GM23338 (cell line): ENCODE measurements at regions not wholly inside any gene's neighbourhood (a gene's known extent, or its start where the extent isn't known, plus 50 kb on each side); places are given as distances from the start of the nearest gene placed in this dataset.

ENCODE experiments used
- ATAC-seq: fragments of 200-7000 bp; cut with Tn5 transposase; 3 replicates; pipeline ENCODE4 v1.9.1; 2020
- DNase-seq: peaks from one replicate; pipeline ENCODE4 v3.0.0-alpha.2; 2015; ENCODE audit warnings: low spot score
- H2AFZ ChIP-seq: fragments of 200-600 bp; sonication (generic); 2 replicates; pipeline ENCODE4 v1.8.0; 2016; ENCODE audit warnings: antibody characterized with exemption, mild to moderate bottlenecking, moderate library complexity
- H3F3A ChIP-seq: fragments of 200-600 bp; sonication (generic); replicated peaks from 2 replicates; pipeline ENCODE4 v1.8.0; 2017; ENCODE audit warnings: antibody characterized with exemption, mixed run types, low read depth
- H3K27ac ChIP-seq: fragments of 200-600 bp; sonication (generic); 2 replicates; pipeline ENCODE4 v1.6.1; 2016; ENCODE audit warnings: low read depth
- H3K27me3 ChIP-seq: fragments of 200-600 bp; sonication (generic); 2 replicates; pipeline ENCODE4 v1.8.0; 2016; ENCODE audit warnings: mild to moderate bottlenecking, mixed run types, moderate library complexity; ENCODE audit not compliant: insufficient read depth
- H3K36me3 ChIP-seq: fragments of 200-600 bp; sonication (generic); 2 replicates; pipeline ENCODE4 v1.8.0; 2016; ENCODE audit warnings: mild to moderate bottlenecking; ENCODE audit not compliant: insufficient read depth
- H3K4me1 ChIP-seq: fragments of 200-600 bp; sonication (generic); 2 replicates; pipeline ENCODE4 v1.8.0; 2016; ENCODE audit warnings: mild to moderate bottlenecking, moderate library complexity; ENCODE audit not compliant: insufficient read depth
- H3K4me2 ChIP-seq: fragments of 200-600 bp; sonication (generic); 2 replicates; pipeline ENCODE4 v1.7.1; 2017; ENCODE audit warnings: mixed run types
- H3K4me3 ChIP-seq: fragments of 200-600 bp; sonication (generic); 2 replicates; pipeline ENCODE4 v1.6.1; 2016; ENCODE audit warnings: mixed run types
- H3K79me2 ChIP-seq: fragments of 200-600 bp; sonication (generic); replicated peaks from 2 replicates; pipeline ENCODE4 v1.8.0; 2017; ENCODE audit warnings: mild to moderate bottlenecking; ENCODE audit not compliant: insufficient read depth
- H3K9me2 ChIP-seq: fragments of 200-600 bp; sonication (generic); 2 replicates; pipeline ENCODE4 v1.8.0; 2017; ENCODE audit not compliant: insufficient read depth
- H4K20me1 ChIP-seq: fragments of 200-600 bp; sonication (generic); replicated peaks from 2 replicates; pipeline ENCODE4 v1.8.0; 2017; ENCODE audit warnings: mild to moderate bottlenecking; ENCODE audit not compliant: insufficient read depth
- H3K27ac Mint-ChIP-seq: 2 replicates; pipeline ENCODE4 v1.8.0; 2020; ENCODE audit warnings: inconsistent platforms, mild to moderate bottlenecking, moderate library complexity, mixed read lengths
- H3K27me3 Mint-ChIP-seq: 3 replicates; pipeline ENCODE4 v1.8.0; 2022; ENCODE audit warnings: low read depth, mild to moderate bottlenecking, moderate library complexity, mixed read lengths, inconsistent platforms; ENCODE audit not compliant: insufficient read depth, poor library complexity
- H3K36me3 Mint-ChIP-seq: 3 replicates; pipeline ENCODE4 v1.8.0; 2021; ENCODE audit warnings: low read depth, mild to moderate bottlenecking, inconsistent platforms, moderate library complexity, mixed read lengths
- H3K4me1 Mint-ChIP-seq: 3 replicates; pipeline ENCODE4 v1.8.0; 2020; ENCODE audit warnings: mild to moderate bottlenecking, inconsistent platforms, mixed read lengths
- H3K4me3 Mint-ChIP-seq: 3 replicates; pipeline ENCODE4 v1.8.0; 2021; ENCODE audit warnings: moderate library complexity, mild to moderate bottlenecking, inconsistent platforms, mixed read lengths
- H3K9me3 Mint-ChIP-seq: 3 replicates; pipeline ENCODE4 v1.8.0; 2020; ENCODE audit warnings: moderate library complexity, mild to moderate bottlenecking, inconsistent platforms, mixed read lengths
- CREB1 ChIP-seq: fragments of 250-450 bp; sonication (Bioruptor Pico); IDR thresholded peaks from 2 replicates; pipeline ENCODE4 v1.5.0; 2020; ENCODE audit warnings: low read depth, mild to moderate bottlenecking, moderate library complexity
- EZH2 ChIP-seq: fragments of 200-600 bp; sonication (generic); IDR thresholded peaks from one replicate; pipeline ENCODE4 v1.8.0; 2017; ENCODE audit warnings: antibody characterized with exemption, mild to moderate bottlenecking, low read depth; ENCODE audit not compliant: unreplicated experiment
- EZH2phosphoT487 ChIP-seq: fragments of 200-600 bp; sonication (generic); IDR thresholded peaks from one replicate; pipeline ENCODE4 v1.8.1; 2018; ENCODE audit warnings: antibody characterized with exemption; ENCODE audit not compliant: unreplicated experiment
- JUNB ChIP-seq: IDR thresholded peaks from one replicate; pipeline ENCODE4 v1.6.1; 2016; ENCODE audit warnings: antibody characterized with exemption; ENCODE audit not compliant: unreplicated experiment
- NANOG ChIP-seq: IDR thresholded peaks from 2 replicates; pipeline ENCODE4 v1.6.1; 2016; ENCODE audit warnings: antibody characterized with exemption, borderline replicate concordance
- POLR2AphosphoS5 ChIP-seq: IDR thresholded peaks from 2 replicates; pipeline ENCODE4 v1.6.1; 2016; ENCODE audit warnings: antibody characterized with exemption, low read depth
- STAT1 ChIP-seq: IDR thresholded peaks from one replicate; pipeline ENCODE4 v1.6.1; 2016; ENCODE audit warnings: antibody characterized with exemption; ENCODE audit not compliant: unreplicated experiment
- ZNF114 ChIP-seq: fragments of 250-450 bp; sonication (Bioruptor Pico); IDR thresholded peaks from 2 replicates; pipeline ENCODE4 v1.5.0; 2020; ENCODE audit warnings: mild to moderate bottlenecking, moderate library complexity
- ZNF331 ChIP-seq: fragments of 250-450 bp; sonication (Bioruptor Pico); IDR thresholded peaks from 2 replicates; pipeline ENCODE4 v1.5.0; 2020; ENCODE audit warnings: low read depth, mild to moderate bottlenecking, moderate library complexity
- TF ChIP-seq, protein P1 (sequence below): fragments of 250-450 bp; sonication (Bioruptor Pico); IDR thresholded peaks from 2 replicates; pipeline ENCODE4 v1.5.0; 2020; ENCODE audit warnings: mild to moderate bottlenecking, moderate library complexity
- TF ChIP-seq, protein P2 (sequence below): IDR thresholded peaks from one replicate; pipeline ENCODE4 v1.6.1; 2018; ENCODE audit warnings: antibody characterized with exemption; ENCODE audit not compliant: unreplicated experiment
- TF ChIP-seq, protein P3 (sequence below), 2 experiments: fragments of 200-600 bp in 1 of 2; sonication (generic) in 1 of 2; conservative IDR thresholded peaks; 2 replicates each; pipeline versions ENCODE4 v1.5.1 to v1.6.1; 2016 to 2017; ENCODE audit warnings: antibody characterized with exemption in 2 of 2, low read depth in 2 of 2, mild to moderate bottlenecking in 2 of 2, moderate library complexity in 1 of 2
- TF ChIP-seq, protein P4 (sequence below): IDR thresholded peaks from 2 replicates; pipeline ENCODE4 v1.6.1; 2016; ENCODE audit warnings: antibody characterized with exemption

DNA sequence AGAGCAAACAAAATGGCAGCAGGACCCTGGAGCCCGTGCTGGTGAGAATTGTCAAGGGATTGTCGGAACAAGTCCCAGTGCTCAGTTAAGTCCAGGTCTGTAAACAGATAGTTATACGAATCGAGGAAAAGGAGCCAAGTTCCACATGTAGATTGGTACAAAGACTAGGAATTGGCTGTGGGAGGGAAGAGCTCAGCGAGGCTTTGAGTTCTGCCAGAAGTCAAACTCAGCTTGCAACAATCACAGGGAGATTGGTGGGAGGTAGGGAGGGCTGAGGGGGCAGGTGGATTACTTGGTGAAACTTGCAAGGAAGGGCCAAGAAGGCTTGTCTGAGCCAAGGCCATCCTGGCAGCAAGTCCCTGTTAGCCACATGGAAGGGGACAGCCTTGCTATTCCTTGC, 217.8 kb upstream of the ARL4C start:
- peaks cover 19% of the 10 kb centered on the region for H3K27me3 Mint-ChIP-seq

More for the DNA sequence above, 217.8 kb upstream of the ARL4C start:
- Histone ChIP-seq H3K4me2 (no peak overlapping the region), H3K36me3 (no peaks in the 10 kb centered on the region), H2AFZ (no peak overlapping the region), H3K4me1 (peaks cover 19% of the 10 kb centered on the region), H3K27me3 (peaks cover 8% of the 10 kb centered on the region; the same call in 1 of the 2 replicates), H3F3A (no peaks in the 10 kb centered on the region), H3K79me2 (no peaks in the 10 kb centered on the region), H3K9me2 (peaks cover 11% of the 10 kb centered on the region; the same call in 1 of the 2 replicates), H3K4me3 (no peak overlapping the region), H3K27ac (no peak overlapping the region), H4K20me1 (no peaks in the 10 kb centered on the region)
- no peak overlapping the region for H3K27ac Mint-ChIP-seq
- no peaks in the 10 kb centered on the region for H3K9me3 Mint-ChIP-seq
- no peak for ATAC-seq
- peaks cover 13% of the 10 kb centered on the region for H3K4me1 Mint-ChIP-seq
- no peaks in the 10 kb centered on the region for H3K36me3 Mint-ChIP-seq
- DNase-seq: no peak
- TF ChIP-seq EZH2: no peak
- no peak for TF ChIP-seq NANOG
- TF ChIP-seq POLR2AphosphoS5: no peak
- TF ChIP-seq, protein P1, sequence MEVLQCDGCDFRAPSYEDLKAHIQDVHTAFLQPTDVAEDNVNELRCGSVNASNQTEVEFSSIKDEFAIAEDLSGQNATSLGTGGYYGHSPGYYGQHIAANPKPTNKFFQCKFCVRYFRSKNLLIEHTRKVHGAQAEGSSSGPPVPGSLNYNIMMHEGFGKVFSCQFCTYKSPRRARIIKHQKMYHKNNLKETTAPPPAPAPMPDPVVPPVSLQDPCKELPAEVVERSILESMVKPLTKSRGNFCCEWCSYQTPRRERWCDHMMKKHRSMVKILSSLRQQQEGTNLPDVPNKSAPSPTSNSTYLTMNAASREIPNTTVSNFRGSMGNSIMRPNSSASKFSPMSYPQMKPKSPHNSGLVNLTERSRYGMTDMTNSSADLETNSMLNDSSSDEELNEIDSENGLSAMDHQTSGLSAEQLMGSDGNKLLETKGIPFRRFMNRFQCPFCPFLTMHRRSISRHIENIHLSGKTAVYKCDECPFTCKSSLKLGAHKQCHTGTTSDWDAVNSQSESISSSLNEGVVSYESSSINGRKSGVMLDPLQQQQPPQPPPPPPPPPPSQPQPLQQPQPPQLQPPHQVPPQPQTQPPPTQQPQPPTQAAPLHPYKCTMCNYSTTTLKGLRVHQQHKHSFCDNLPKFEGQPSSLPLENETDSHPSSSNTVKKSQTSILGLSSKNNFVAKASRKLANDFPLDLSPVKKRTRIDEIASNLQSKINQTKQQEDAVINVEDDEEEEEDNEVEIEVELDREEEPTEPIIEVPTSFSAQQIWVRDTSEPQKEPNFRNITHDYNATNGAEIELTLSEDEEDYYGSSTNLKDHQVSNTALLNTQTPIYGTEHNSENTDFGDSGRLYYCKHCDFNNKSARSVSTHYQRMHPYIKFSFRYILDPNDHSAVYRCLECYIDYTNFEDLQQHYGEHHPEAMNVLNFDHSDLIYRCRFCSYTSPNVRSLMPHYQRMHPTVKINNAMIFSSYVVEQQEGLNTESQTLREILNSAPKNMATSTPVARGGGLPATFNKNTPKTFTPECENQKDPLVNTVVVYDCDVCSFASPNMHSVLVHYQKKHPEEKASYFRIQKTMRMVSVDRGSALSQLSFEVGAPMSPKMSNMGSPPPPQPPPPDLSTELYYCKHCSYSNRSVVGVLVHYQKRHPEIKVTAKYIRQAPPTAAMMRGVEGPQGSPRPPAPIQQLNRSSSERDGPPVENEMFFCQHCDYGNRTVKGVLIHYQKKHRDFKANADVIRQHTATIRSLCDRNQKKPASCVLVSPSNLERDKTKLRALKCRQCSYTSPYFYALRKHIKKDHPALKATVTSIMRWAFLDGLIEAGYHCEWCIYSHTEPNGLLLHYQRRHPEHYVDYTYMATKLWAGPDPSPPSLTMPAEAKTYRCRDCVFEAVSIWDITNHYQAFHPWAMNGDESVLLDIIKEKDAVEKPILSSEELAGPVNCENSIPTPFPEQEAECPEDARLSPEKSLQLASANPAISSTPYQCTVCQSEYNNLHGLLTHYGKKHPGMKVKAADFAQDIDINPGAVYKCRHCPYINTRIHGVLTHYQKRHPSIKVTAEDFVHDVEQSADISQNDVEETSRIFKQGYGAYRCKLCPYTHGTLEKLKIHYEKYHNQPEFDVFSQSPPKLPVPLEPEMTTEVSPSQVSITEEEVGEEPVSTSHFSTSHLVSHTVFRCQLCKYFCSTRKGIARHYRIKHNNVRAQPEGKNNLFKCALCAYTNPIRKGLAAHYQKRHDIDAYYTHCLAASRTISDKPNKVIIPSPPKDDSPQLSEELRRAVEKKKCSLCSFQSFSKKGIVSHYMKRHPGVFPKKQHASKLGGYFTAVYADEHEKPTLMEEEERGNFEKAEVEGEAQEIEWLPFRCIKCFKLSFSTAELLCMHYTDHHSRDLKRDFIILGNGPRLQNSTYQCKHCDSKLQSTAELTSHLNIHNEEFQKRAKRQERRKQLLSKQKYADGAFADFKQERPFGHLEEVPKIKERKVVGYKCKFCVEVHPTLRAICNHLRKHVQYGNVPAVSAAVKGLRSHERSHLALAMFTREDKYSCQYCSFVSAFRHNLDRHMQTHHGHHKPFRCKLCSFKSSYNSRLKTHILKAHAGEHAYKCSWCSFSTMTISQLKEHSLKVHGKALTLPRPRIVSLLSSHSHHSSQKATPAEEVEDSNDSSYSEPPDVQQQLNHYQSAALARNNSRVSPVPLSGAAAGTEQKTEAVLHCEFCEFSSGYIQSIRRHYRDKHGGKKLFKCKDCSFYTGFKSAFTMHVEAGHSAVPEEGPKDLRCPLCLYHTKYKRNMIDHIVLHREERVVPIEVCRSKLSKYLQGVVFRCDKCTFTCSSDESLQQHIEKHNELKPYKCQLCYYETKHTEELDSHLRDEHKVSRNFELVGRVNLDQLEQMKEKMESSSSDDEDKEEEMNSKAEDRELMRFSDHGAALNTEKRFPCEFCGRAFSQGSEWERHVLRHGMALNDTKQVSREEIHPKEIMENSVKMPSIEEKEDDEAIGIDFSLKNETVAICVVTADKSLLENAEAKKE: no peak
- TF ChIP-seq, protein P2, sequence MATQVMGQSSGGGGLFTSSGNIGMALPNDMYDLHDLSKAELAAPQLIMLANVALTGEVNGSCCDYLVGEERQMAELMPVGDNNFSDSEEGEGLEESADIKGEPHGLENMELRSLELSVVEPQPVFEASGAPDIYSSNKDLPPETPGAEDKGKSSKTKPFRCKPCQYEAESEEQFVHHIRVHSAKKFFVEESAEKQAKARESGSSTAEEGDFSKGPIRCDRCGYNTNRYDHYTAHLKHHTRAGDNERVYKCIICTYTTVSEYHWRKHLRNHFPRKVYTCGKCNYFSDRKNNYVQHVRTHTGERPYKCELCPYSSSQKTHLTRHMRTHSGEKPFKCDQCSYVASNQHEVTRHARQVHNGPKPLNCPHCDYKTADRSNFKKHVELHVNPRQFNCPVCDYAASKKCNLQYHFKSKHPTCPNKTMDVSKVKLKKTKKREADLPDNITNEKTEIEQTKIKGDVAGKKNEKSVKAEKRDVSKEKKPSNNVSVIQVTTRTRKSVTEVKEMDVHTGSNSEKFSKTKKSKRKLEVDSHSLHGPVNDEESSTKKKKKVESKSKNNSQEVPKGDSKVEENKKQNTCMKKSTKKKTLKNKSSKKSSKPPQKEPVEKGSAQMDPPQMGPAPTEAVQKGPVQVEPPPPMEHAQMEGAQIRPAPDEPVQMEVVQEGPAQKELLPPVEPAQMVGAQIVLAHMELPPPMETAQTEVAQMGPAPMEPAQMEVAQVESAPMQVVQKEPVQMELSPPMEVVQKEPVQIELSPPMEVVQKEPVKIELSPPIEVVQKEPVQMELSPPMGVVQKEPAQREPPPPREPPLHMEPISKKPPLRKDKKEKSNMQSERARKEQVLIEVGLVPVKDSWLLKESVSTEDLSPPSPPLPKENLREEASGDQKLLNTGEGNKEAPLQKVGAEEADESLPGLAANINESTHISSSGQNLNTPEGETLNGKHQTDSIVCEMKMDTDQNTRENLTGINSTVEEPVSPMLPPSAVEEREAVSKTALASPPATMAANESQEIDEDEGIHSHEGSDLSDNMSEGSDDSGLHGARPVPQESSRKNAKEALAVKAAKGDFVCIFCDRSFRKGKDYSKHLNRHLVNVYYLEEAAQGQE: no peak
- no peak for TF ChIP-seq JUNB
- TF ChIP-seq, protein P3, sequence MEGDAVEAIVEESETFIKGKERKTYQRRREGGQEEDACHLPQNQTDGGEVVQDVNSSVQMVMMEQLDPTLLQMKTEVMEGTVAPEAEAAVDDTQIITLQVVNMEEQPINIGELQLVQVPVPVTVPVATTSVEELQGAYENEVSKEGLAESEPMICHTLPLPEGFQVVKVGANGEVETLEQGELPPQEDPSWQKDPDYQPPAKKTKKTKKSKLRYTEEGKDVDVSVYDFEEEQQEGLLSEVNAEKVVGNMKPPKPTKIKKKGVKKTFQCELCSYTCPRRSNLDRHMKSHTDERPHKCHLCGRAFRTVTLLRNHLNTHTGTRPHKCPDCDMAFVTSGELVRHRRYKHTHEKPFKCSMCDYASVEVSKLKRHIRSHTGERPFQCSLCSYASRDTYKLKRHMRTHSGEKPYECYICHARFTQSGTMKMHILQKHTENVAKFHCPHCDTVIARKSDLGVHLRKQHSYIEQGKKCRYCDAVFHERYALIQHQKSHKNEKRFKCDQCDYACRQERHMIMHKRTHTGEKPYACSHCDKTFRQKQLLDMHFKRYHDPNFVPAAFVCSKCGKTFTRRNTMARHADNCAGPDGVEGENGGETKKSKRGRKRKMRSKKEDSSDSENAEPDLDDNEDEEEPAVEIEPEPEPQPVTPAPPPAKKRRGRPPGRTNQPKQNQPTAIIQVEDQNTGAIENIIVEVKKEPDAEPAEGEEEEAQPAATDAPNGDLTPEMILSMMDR (conservative IDR thresholded peaks at IDR 0.05; ENCODE audit: low read depth in 2 of 2): no peak
- TF ChIP-seq ZNF114 (CRISPR knock-in tag): no peak
- TF ChIP-seq, protein P4, sequence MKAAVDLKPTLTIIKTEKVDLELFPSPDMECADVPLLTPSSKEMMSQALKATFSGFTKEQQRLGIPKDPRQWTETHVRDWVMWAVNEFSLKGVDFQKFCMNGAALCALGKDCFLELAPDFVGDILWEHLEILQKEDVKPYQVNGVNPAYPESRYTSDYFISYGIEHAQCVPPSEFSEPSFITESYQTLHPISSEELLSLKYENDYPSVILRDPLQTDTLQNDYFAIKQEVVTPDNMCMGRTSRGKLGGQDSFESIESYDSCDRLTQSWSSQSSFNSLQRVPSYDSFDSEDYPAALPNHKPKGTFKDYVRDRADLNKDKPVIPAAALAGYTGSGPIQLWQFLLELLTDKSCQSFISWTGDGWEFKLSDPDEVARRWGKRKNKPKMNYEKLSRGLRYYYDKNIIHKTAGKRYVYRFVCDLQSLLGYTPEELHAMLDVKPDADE: no peak
- TF ChIP-seq ZNF331 (CRISPR knock-in tag): no peak
- TF ChIP-seq EZH2phosphoT487: no peak
- no peak for TF ChIP-seq STAT1
- no peak for TF ChIP-seq CREB1 (CRISPR knock-in tag)
- H3K4me3 Mint-ChIP-seq: no peak overlapping the region
